SW480 (cell line): ENCODE measurements at regions not wholly inside any gene's neighbourhood (a gene's known extent, or its start where the extent isn't known, plus 50 kb on each side); places are given as distances from the start of the nearest gene placed in this dataset.

Experiments used
- DNase-seq: peaks from one replicate; pipeline ENCODE4 v3.0.0-alpha.2; 2016; ENCODE audit warnings: low spot score

DNA sequence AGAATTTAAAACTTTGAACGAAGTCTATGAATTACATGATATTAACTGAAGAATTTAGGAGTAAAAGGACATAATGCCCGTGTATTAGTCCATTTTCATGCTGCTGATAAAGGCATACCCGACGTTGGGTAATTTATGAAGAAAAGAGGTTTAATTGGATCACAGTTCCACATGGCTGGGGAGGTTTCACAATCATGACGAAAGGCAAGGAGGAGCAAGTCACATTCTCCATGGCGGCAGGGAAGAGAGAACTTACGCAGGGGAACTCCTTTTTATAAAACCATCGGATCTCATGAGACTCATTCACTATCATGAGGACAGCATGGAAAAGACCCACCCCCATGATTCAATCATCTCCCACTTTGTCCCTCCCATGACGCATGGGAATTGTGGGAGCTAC lies 210.6 kb downstream of the CD83 start:
- no peak for DNase-seq

DNA sequence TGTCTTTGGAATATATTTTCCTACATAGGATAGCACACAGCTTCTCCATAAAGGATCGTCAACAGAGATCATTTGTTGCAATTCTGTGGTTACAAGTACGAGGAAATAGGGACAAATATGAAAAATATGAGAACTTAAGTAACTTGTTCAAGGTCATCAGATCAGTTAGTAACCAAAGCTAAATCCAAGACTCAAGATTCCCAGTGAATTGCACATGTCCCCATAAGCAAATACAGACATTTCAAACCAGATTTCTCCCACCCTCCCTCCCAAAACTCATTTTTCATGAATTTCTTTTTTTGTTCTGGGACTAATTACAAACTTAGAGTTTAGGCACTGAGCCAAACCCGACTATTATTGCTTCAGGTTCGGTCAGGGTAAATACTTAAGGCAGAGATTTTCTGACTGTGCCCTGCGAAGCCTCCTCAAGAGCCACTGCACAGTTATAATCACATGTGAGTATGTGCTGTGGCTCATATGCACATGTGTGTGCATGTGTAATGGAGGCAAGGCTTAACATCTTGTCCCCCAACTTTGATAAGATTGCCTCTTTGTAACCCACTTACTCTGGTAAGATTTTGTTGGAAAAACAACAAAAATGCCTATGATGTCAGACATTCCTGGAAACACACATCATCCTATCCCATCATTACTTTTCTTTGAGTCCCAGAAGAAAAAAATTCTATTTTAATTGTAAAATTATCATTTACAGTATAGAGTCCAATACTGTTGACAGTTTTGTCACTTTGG lies 216.2 kb downstream of the CD83 start:
- DNase-seq: no peak

DNA sequence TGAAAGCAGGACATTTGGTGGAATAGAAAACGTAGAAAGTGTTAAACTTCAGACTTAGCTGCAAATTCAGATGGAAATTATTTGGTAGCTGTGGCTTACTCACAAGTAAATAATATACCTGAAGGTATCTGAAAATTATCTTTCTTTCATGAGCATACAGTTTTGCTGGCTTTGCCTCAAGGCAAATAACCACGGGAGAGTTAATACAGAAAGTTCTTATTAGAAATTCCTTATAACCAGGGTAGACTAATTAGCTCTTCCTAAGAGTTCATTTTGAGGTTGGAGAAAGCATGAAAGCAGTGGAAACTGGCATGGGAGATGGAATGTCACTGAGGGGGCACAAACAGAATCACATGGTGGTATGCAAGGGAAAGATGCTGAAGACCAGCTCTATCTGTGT lies 217.5 kb downstream of the CD83 start:
- DNase-seq: no peak

DNA sequence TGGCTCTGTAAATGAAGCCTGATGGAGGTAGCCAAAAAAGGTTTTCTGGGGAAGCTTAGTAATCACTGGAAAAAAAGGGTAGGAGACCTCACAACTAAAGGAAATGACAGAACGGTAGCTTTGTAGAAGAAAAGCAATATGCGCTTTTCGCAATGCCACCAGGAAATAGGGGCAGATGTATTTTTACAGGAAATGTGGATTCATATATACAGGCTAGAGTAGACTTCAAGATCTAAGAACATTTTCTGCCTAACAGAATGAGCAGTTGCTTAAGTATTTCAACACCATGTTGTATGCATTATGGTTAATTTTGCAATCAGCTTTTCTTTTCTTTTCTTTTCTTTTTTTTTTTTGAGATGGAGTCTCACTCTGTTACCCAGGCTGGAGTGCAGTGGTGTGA lies 219.6 kb downstream of the CD83 start:
- no peak for DNase-seq

DNA sequence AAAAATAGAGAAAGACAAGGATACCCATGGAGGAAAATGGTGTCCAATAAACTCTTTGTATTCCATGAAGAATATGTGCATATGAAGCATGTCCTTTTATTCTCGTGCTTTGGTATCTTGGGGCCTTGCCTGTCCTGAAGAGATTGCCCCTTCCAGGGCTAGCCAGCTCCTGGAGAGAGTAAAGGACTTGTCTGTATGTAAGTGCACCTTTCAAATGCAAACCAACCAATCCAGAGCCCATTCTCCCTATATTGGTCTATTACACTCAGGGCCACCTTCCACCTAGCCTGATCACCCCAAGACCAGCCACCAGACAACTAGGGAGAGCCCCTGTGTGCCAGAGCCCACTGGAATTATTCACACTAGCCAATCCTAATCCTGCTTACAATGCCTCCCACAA lies 221.6 kb downstream of the CD83 start:
- DNase-seq: no peak

DNA sequence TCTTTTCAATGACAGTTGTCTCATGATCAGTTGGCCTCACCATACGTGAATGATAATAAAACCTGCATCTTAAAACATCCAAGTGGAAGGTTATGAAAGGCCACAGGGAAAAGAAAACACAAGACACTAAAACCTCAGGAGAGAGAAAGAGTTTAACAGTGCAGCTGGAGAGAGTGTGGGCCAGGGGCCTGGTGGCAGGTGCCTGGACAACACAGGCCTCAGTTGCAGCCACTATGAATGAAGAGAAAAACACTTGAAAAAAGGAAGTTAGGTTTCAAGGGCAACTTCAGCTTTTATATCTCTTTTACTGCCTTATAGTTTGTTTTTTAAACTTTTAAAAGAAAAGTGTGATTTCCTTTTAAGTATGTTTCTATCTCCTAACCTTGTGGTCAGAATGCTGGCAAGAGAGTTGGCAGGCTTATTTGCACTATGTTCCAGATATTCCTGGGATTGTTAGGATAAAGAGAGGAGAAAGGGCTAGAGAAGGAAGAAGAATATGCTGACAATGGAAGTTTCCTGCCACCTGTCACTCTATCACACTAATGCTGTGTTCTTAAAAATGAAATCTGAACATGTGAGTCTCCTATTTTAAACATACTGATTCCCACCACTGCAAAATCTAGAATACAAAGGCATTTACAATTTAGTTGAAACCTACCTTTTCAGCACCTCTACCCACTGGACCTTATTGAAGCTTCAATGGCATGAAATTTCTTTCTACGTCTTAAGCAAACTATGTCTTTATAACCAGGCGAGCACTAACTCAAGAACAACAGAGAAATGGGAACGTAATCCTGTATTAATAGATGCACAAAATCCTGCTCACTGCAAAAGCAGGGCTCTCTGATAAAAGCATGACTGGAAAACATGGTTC lies 222.4 kb downstream of the CD83 start:
- DNase-seq: no peak

DNA sequence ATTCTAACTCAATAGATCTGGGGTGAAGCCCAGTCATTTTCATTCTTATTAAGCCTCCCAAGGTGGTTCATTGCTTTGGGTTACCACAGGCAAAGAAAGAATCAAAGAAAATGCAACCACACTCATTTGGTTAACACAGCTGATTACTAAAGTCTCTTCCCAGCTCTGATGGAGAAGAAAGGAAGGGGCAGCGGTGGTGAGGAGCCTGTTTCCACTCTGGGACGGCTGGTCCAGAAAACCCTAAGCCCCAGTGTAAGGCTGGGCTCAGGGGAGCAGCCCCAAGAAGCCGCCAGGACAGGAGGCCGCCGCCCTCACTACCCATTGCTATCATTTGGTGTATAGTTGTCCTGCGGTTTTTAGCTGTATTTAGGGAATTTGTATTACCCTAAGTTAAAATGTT lies 226.9 kb downstream of the CD83 start:
- no peak for DNase-seq

DNA sequence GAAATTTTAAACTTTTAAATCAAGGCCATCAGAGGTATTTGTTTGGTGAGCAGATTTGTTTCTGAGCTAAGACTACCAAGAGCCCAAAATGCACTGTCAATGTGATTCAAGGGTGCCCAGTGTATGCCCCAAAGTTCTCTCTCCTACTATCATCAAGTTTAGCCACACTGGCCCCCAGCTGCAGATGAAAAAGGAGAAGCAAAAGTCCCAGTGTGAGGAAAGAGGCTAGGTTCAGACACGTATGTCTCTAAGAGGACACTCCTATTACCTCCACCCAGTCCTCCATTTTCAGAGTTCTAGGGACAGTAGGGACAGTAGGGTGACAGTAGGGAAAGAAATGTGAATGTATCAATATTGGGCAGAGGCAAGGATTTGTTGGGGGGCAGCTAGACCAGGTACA lies 230.8 kb downstream of the CD83 start:
- no peak for DNase-seq

DNA sequence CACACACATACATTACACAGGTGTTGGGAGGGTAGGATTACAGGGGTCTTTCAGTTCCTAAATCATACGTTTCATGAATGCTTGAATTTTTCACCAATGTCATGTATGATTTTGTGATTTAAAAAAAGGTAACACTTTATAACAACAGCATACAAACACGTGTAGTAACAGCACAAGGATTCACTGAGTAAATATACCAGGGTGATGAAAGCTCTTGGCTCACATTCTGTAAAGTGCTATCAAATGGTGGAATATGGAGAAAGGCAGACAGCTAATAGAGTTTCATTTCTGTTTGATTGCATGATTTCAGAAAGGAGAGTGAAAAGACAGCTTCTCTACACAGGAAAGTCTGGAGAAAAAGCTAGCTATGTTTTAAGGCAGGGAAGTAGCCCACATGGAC lies 231.9 kb downstream of the CD83 start:
- no peak for DNase-seq

DNA sequence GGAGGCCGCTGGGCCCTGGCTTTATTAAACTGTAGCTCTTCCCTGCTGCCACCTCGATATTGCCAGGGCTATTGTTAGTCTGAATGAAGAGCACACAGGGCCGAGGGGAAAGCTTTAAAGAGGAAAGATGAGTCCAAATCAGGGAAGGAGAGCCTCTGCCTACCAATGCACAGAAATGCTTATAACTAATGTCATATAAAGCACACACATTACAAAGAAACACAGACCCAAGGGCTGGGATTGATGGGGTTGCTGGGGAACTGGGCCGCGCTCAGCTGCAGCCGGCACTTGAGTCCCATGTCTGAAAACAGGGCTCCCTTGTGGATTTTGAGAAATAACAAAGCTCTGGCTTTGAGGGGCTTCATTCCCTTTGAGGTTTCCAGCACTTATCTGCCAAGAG lies 232.6 kb downstream of the CD83 start:
- no peak for DNase-seq

DNA sequence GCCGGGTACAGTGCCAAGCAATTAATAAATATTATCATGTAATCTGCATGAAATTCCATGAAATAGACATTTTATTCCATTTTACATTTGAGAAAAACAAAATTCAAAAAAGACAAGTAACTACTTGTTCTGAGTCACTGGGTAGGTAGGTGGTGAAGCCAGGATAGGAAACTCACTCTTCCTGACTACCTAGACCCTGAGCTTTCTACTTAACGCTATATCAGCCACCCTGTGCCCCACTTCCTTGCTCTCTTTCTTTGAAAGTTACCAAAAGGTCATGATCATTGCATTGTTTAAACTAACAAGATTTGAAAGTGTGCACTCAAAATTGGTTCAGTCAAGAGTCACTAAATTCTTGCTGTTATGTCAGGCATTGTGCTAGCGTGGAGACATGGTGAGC lies 235.7 kb downstream of the CD83 start:
- no peak for DNase-seq

DNA sequence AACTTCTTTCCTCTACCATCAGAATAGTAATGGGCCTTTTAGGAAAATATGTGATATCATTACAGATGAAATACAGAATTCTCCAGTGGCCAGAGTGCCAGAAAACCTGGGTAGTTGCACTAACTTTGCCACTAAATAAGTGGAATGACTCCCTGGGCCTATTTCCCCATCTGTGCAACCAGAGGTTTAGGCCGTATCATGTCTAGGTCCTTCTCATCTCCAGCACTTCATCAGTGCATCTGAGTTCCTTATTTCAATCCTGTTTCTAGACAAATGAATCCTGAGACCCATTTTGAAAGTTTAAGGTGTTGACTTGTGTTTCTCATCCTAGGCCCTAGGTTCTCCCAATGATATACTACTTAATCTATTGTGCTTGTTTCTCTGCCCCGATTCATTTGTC lies 236.2 kb downstream of the CD83 start:
- no peak for DNase-seq

DNA sequence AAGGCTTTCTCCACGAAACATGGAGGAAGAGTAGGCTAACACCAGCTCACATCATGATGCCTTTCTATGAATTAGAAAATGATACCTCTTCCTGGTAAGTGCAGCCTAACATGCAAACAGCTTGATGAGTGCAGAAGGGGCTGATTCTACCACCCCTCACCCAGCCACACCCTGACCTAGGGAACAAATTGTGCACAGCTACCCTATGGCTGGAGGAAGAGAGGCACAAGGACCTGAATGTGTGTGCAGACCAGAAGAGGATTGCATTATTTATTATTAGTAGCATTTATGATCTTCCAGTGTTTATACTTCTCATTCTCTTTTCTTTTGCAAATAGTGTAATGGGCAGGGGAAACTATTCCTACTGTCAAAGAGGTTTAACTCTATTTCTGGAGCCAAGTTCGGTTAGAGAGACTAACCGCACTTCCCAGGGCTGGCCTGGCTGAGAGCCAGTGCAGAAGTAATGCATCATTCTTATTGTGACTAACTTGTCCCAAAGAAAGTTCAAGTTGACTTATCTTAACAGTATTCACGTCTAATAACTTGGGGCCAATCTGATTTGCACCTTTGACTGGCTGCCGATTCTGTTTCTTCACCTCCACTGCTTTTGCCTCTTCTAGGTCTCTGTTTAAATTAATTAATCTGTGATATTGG lies 237.5 kb downstream of the CD83 start:
- DNase-seq: no peak

DNA sequence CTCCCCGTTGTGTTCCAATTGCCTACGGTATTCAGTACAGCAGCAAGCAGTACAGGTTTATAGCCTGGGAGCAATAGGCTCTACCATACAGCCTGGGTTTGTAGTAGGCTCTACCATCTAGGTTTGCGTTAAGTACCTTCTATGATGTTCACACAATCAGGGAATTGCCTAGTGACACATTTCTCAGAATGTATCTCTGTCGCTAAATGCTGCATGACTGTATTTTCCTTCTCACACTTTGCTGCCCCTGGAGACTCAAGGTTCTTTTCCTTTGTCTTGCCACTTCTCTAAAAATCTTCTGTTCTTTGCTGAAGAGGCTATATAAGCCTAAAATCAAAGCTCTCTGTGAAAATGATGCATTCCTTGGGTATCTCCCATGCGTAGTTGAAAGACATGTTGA lies 241.9 kb downstream of the CD83 start:
- no peak for DNase-seq

DNA sequence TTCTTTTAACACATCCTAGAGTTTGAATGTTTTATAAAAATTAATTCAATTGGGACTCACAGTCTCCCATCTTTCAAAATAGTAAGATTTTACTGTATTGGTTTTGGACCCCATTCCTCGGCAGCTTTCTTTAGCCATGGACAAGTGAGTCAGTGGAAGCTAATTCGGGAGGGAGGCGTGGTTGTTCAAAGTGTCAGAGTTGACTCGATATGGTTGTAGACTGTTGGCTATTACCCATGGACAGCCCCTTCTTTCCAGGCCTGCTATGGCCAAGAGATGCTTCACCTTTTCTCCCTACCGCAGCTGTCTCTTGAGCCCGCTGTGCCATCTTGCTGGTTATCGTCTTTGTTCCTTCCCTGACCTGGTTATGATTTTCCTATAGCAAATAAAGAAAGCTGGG lies 243.0 kb downstream of the CD83 start:
- no peak for DNase-seq

DNA sequence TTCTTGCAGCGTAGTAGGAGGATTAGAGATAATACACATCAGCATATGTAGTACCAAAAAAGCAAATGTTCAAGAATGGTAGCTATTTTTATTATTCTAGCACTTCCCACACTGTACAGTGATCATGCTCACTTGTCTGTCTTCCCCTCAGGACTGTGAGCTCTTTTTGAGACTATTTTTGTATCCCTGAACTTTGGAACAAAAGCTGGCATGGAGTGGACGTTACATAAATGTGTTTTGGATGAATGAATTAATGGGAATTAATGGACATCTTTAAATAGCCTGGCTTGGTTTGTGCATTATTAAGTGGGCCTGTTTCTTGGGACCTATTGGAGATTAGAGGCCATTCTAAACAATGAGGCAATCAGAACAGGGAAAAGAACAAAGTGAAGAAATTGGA lies 243.7 kb downstream of the CD83 start:
- DNase-seq: no peak

DNA sequence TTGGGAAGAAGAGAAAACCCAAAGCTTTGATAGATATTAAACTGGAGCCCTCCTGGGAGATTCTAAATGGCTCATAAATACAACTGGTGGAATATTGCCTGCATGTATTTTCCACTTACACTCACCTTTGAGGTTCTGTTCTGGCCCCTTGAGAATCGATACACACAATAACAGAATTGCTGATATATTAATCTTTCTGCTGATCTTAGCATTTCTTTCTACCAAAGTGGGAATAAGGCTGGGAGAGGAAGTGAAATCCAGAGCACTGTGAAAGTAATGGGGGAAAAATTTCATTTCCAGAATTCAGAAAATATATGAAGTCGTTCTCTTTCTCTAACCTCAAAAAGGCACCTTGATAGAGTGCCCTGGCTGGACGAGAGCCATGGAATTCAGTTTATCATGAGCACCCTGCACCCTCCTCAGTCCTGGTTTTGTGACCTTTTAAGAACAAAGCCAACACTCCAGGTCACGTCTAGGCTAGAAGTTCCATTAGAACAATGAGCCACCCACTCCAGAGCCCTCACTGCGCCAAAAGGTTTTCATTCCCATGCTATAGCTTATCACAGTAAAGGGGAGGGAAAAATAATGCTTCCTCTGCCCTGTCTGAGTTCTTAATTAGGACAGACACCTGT lies 244.5 kb downstream of the CD83 start:
- no peak for DNase-seq

DNA sequence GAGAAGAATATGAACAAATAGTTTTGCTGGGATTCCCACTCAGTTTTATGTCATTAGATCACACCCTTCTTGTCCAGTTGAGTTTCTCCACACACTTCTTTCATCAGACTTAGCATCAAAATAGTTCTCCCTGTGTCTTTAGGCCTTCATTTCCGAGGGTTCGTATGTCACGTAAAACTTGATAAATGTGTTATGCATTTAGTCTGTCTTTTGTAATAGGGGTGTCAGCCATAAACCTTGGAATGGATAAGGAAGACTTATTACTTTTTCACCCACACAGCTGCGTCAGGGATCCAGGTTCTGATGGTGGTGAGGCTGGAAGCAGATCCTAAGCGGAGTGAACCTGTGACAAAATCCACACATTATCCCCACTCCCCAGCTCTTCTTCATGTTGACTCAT lies 246.8 kb downstream of the CD83 start:
- no peak for DNase-seq

DNA sequence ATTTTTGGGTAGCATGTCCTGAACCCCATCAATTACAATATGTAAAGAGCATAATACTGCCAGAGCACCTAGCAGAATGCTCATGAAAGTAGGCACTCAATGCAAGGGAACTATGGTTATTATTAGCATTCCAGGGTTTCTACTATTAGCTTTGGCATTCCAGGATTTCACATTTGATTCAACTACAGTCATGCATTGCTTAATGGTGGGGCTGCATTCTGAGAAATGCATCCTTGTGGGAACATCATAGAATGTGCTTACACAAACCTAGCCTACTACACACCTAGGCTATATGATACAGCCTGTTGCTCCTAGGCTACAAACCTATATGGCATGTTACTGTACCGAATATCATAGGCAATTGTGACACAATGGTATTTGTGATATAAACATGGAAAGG lies 247.8 kb downstream of the CD83 start:
- no peak for DNase-seq

DNA sequence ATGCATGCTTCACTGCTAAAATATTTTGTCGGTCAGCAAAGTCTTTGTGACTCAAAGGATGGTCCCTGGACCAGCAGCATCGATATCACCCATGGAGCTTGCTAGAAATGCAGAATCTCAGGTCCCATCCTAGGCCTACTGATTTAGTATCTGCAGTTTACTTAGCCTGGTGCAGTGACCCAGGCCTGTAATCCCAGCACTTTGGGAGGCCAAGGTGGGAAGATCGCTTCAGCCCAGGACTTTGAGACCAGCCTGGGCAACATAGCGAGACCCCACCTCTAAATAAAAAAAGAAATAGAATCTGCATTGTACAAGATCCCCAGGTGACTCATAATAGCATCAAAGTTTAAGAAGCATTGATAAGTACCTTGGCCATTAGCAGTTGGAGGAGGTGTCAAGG lies 248.7 kb downstream of the CD83 start:
- no peak for DNase-seq

DNA sequence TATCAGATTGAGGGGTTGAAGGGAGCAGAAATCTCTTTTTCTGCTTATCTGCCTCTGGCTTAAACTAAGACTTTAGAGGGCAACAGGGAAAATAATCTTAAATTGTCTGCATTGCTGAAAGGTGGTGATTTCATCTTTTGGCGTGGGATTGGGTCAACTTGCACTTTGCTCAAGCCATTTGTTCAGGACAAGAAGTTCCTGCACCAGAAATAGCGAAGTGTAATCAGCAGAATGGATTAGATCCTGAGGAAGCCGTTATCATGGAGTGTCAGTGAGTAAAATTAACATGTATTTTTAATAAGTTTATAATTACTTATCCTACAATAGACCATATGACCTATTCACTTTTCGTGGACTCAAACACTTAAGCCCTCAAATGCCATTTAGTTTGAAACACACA lies 249.3 kb downstream of the CD83 start:
- no peak for DNase-seq

DNA sequence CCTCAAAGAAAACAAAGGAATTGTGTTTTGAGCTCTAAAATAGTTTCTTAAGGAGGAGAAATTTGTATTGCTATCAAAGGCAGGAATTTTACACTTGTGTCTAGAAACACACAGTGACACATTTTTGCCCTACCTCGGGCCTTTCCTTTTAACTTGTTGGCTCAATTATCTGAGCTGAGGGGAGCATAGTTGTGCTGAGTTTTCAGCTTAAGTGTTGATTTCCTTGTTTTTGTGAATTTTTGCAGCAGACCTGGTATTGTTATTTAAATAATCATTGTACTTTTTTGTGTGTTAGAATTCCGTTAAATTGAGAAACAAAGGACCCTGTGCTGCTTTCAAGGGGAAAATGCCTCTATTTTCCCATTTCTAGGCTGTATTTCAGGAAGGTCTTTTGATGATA lies 249.7 kb downstream of the CD83 start:
- no peak for DNase-seq

DNA sequence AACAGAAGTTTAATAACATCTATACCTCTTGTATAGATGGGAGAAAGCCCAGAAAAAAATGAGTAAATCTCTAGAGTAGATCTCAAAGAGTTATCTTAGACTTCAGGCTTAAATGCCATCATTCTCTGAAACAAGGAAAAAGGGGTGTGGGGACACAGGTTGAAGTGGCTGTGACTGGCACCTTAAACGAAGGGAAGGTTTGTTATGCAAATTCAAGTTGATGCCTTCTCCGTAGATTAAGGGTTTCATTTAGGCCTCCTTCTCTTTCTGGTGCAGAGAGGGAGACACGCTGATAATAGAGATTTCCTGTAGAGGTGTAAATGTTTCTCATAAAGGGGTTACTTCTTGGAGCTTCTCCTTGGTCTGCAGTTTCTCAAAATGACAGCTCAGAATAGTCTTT lies 252.1 kb downstream of the CD83 start:
- no peak for DNase-seq
